ENCODE measurements at regions not wholly inside any gene's neighbourhood (a gene's known extent, or its start where the extent isn't known, plus 50 kb on each side); places are given as distances from the start of the nearest gene placed in this dataset.

DNA sequence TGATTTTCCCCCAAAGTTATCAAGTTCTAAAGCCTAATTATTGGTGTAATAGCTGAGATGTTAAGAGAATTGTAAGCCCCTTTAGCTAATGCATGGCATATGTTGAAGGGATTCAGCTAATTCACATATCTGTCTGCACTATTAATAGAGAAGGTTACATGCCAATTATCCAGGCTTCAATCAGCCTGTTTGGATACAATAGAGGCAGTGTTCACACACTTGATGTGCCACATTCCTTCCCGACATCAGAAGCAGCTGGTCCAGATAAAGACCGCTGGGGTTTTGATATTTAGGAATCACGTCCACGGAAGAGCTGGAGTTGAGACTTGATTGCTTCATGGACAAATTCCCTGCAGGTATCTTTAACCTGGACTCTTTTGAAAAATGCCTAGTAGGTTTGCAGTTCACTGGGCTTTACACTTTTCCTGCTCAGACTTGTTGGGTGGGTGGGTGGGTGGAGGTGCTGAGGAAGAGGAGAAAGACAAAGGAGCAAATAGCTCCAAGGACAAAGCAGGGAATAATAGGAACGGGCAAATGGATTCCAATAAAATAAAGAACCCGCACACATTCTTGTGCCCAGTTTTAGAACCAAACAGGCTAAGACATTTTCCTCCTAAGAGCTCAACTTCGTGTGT lies 142.6 kb upstream of the ZNF217 start:
- TF ChIP-seq POLR2A (IDR thresholded peaks at IDR 0.05) (no peak), POLR2AphosphoS5 (IDR thresholded peaks at IDR 0.05; ENCODE audit: insufficient read depth in 1 of 2, low read depth in 1 of 2) (no peak)

Data from vagina (tissue), 2 donors.